ENCODE measurements at regions not wholly inside any gene's neighbourhood (a gene's known extent, or its start where the extent isn't known, plus 50 kb on each side); places are given as distances from the start of the nearest gene placed in this dataset.

DNA sequence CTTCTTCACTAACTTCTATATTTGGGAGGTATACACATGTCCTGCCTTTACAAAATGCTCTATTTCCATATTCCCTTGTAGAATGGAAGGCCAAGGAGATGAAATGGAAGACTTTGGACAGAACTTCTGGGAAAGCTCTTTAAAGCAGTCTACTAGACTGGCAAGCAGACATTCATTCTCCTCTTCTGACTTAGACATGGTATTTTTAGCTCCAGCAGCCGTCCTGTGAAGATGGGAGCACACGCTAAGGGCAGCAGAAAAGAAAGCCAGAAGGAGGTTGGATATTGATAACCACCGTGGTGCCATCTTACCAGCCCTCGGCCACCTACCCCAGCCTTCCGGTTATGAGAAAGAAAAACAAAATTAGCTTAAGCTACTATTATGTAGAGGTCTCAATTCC is 70.1 kb upstream of the E2F3 start:
- TF ChIP-seq POLR2A (IDR thresholded peaks at IDR 0.05; ENCODE audit: low read length), result no peak
- TF ChIP-seq GATA1 (IDR thresholded peaks at IDR 0.05; ENCODE audit: low read depth, low read length), result no peak

All from erythroblast (primary cell).